GM12878 (cell line): ENCODE measurements at regions not wholly inside any gene's neighbourhood (a gene's known extent, or its start where the extent isn't known, plus 50 kb on each side); places are given as distances from the start of the nearest gene placed in this dataset.

ENCODE experiments used
- CREM ChIP-seq: IDR thresholded peaks from 2 replicates; pipeline ENCODE4 v1.6.1; 2014; ENCODE audit warnings: antibody characterized with exemption, low read depth
- EP300 ChIP-seq, 2 experiments: fragments of 150-350 bp in 1 of 2; IDR thresholded peaks; 2 replicates each; pipeline ENCODE4 v1.6.1; 2011 to 2012; ENCODE audit warnings: low read depth in 2 of 2, low read length in 2 of 2, borderline replicate concordance in 1 of 2, improper control_type of control experiment in 1 of 2, inconsistent platforms in 1 of 2; ENCODE audit not compliant: control insufficient read depth in 1 of 2
- ETV6 ChIP-seq, 2 experiments: fragments of 450-650 bp in 1 of 2; IDR thresholded peaks in 1 of 2; conservative IDR thresholded peaks in 1 of 2; 2 replicates each; pipeline ENCODE4 v1.6.1; 2014; ENCODE audit warnings: antibody characterized with exemption in 1 of 2, borderline replicate concordance in 1 of 2, low read depth in 1 of 2, mild to moderate bottlenecking in 1 of 2, moderate library complexity in 1 of 2
- IKZF1 ChIP-seq: fragments of 450-650 bp; conservative IDR thresholded peaks from 2 replicates; pipeline ENCODE4 v1.6.1; 2017; ENCODE audit warnings: antibody characterized with exemption, mild to moderate bottlenecking
- POLR2A ChIP-seq: IDR thresholded peaks from 2 replicates; pipeline ENCODE4 v1.6.1; 2011; ENCODE audit warnings: low read depth, mild to moderate bottlenecking, low read length
- POLR2AphosphoS5 ChIP-seq: IDR thresholded peaks from 2 replicates; pipeline ENCODE4 v1.6.1; 2011; ENCODE audit warnings: mild to moderate bottlenecking, low read length, inconsistent platforms
- SREBF2 ChIP-seq: IDR thresholded peaks from 2 replicates; pipeline ENCODE4 v1.6.1; 2012; ENCODE audit warnings: mild to moderate bottlenecking, low read length
- TAF1 ChIP-seq: IDR thresholded peaks from 2 replicates; pipeline ENCODE4 v1.6.1; 2011; ENCODE audit warnings: mild to moderate bottlenecking, low read depth, low read length, borderline replicate concordance
- TARDBP ChIP-seq: IDR thresholded peaks from 2 replicates; pipeline ENCODE4 v1.6.1; 2016; ENCODE audit warnings: borderline replicate concordance
- TCF3 ChIP-seq: IDR thresholded peaks from 2 replicates; pipeline ENCODE4 v1.6.1; 2012; ENCODE audit warnings: low read depth, mild to moderate bottlenecking, low read length, borderline replicate concordance; ENCODE audit not compliant: insufficient read depth
- ZNF274 ChIP-seq: IDR thresholded peaks from one replicate; pipeline ENCODE4 v1.8.0; 2011; ENCODE audit not compliant: insufficient read length, insufficient read depth
- TF ChIP-seq, protein P1 (sequence below): fragments of 450-650 bp; conservative IDR thresholded peaks from 2 replicates; pipeline ENCODE4 v1.6.1; 2017; ENCODE audit warnings: mild to moderate bottlenecking, moderate library complexity
- TF ChIP-seq, protein P2 (sequence below): IDR thresholded peaks from 2 replicates; pipeline ENCODE4 v1.6.1; 2012; ENCODE audit warnings: low read depth, low read length, improper control_type of control experiment
- TF ChIP-seq, protein P3 (sequence below), 3 experiments: IDR thresholded peaks in 2 of 3; conservative IDR thresholded peaks in 1 of 3; 2 replicates each; pipeline ENCODE4 v1.5.1; 2011; ENCODE audit warnings: low read depth in 3 of 3, low read length in 3 of 3, mild to moderate bottlenecking in 3 of 3, control low read depth in 2 of 3, moderate library complexity in 2 of 3, inconsistent platforms in 1 of 3, mixed read lengths in 1 of 3; ENCODE audit not compliant: control insufficient read depth in 2 of 3, insufficient read depth in 1 of 3; ENCODE audit errors: extremely low read depth in 1 of 3

DNA sequence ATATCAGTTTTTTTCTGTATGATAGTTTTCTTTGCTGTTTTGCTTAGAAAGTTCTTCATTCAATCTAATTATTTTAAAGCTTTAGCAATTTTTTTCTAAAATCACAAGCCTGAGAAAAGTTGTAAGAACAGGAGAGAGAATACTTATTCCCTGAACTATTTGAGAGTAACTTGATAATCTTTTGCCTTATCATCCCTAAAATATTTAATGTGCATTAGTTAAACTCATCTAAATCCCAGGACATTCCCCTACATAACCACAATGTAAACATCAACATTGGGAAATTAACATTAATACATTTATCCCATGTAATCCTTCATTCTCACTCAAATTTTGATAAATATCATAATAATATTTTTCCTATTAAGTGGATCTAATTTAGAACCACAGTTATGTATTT lies 241.8 kb downstream of the CD109 start:
- TF ChIP-seq, protein P1, sequence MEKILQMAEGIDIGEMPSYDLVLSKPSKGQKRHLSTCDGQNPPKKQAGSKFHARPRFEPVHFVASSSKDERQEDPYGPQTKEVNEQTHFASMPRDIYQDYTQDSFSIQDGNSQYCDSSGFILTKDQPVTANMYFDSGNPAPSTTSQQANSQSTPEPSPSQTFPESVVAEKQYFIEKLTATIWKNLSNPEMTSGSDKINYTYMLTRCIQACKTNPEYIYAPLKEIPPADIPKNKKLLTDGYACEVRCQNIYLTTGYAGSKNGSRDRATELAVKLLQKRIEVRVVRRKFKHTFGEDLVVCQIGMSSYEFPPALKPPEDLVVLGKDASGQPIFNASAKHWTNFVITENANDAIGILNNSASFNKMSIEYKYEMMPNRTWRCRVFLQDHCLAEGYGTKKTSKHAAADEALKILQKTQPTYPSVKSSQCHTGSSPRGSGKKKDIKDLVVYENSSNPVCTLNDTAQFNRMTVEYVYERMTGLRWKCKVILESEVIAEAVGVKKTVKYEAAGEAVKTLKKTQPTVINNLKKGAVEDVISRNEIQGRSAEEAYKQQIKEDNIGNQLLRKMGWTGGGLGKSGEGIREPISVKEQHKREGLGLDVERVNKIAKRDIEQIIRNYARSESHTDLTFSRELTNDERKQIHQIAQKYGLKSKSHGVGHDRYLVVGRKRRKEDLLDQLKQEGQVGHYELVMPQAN, result no peak
- TF ChIP-seq POLR2A (no peak), IKZF1 (no peak), POLR2AphosphoS5 (no peak), EP300 (IDR thresholded peaks at IDR 0.05; ENCODE audit: borderline replicate concordance in 1 of 2, control insufficient read depth in 1 of 2, low read depth in 2 of 2, low read length in 2 of 2) (no peak), CREM (no peak), SREBF2 (no peak), TAF1 (no peak), TCF3 (no peak), ZNF274 (no peak), ETV6 (conservative IDR thresholded peaks at IDR 0.05 in 1 of 2, IDR thresholded peaks at IDR 0.05 in 1 of 2; ENCODE audit: borderline replicate concordance in 1 of 2, low read depth in 1 of 2) (no peak), TARDBP (no peak)
- TF ChIP-seq, protein P2, sequence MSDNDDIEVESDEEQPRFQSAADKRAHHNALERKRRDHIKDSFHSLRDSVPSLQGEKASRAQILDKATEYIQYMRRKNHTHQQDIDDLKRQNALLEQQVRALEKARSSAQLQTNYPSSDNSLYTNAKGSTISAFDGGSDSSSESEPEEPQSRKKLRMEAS, result no peak
- TF ChIP-seq, protein P3, sequence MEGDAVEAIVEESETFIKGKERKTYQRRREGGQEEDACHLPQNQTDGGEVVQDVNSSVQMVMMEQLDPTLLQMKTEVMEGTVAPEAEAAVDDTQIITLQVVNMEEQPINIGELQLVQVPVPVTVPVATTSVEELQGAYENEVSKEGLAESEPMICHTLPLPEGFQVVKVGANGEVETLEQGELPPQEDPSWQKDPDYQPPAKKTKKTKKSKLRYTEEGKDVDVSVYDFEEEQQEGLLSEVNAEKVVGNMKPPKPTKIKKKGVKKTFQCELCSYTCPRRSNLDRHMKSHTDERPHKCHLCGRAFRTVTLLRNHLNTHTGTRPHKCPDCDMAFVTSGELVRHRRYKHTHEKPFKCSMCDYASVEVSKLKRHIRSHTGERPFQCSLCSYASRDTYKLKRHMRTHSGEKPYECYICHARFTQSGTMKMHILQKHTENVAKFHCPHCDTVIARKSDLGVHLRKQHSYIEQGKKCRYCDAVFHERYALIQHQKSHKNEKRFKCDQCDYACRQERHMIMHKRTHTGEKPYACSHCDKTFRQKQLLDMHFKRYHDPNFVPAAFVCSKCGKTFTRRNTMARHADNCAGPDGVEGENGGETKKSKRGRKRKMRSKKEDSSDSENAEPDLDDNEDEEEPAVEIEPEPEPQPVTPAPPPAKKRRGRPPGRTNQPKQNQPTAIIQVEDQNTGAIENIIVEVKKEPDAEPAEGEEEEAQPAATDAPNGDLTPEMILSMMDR (IDR thresholded peaks at IDR 0.05 in 2 of 3, conservative IDR thresholded peaks at IDR 0.05 in 1 of 3; ENCODE audit: control insufficient read depth in 2 of 3, extremely low read depth in 1 of 3, insufficient read depth in 1 of 3, low read depth in 3 of 3, low read length in 3 of 3), result no peak
